Nephron (organoid): ENCODE measurements at regions not wholly inside any gene's neighbourhood (a gene's known extent, or its start where the extent isn't known, plus 50 kb on each side); places are given as distances from the start of the nearest gene placed in this dataset.

ENCODE experiments used
- H3K27ac Mint-ChIP-seq, 3 experiments: 2 replicates each; pipeline ENCODE4 v1.8.0; 2020; ENCODE audit warnings: mixed read lengths in 3 of 3, mild to moderate bottlenecking in 2 of 3, moderate library complexity in 1 of 3
- H3K27me3 Mint-ChIP-seq: 2 replicates; pipeline ENCODE4 v1.8.0; 2021; ENCODE audit warnings: low read depth, mild to moderate bottlenecking, moderate library complexity, mixed read lengths
- H3K36me3 Mint-ChIP-seq: 2 replicates; pipeline ENCODE4 v1.8.0; 2020; ENCODE audit warnings: low read depth, mixed read lengths
- H3K4me1 Mint-ChIP-seq: 2 replicates; pipeline ENCODE4 v1.8.0; 2020; ENCODE audit warnings: mixed read lengths
- H3K4me3 Mint-ChIP-seq, 3 experiments: 2 replicates each; pipeline ENCODE4 v1.8.0; 2020; ENCODE audit warnings: mild to moderate bottlenecking in 3 of 3, mixed read lengths in 3 of 3, moderate library complexity in 2 of 3
- H3K9me3 Mint-ChIP-seq: 2 replicates; pipeline ENCODE4 v1.8.0; 2020; ENCODE audit warnings: mixed read lengths
- TF ChIP-seq, protein P1 (sequence below), 3 experiments: fragments of 200-600 bp; sonication (generic); IDR thresholded peaks; one replicate each; pipeline ENCODE4 v1.5.0; 2021; ENCODE audit warnings: antibody characterized with exemption in 3 of 3; ENCODE audit not compliant: unreplicated experiment in 3 of 3

DNA sequence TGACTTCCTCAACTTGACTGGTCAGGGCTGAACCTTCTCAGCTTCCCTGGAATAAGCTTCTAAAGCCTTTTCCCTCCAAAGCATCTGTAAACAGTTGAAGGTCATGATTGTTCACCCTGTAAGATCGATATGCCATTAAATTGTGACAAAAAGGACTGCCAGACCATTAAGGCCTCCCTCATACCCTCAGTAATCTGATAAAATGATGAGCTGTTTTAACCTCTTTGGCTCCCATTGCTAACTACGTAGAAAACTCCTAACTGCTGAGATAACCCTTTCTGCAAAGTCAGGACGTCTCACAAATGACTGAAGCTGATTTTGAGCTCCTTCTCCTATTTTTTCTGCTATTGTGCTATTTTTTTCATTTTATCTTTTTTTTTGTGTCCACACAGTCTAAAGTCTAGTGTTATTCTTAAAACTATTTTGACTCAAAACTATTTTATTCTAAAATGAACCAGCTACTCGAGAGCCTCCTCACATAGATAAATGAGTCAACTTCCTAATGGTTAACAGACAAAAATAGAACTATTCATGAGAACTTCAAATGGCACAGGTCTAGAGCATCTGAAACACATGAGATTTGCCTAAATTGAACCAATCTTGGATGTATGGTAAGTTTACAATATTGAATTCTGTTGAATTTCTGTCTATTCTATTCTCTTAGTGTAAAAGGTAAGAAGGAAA is 395.6 kb upstream of the TLE4 start:
- Mint-ChIP-seq H3K4me1 (no peaks in the 10 kb centered on the region), H3K4me3 (no peak overlapping the region), H3K36me3 (peaks cover 3% of the 10 kb centered on the region), H3K27ac (no peak overlapping the region), H3K9me3 (peaks cover 10% of the 10 kb centered on the region), H3K27me3 (peaks cover 4% of the 10 kb centered on the region)
- TF ChIP-seq, protein P1, sequence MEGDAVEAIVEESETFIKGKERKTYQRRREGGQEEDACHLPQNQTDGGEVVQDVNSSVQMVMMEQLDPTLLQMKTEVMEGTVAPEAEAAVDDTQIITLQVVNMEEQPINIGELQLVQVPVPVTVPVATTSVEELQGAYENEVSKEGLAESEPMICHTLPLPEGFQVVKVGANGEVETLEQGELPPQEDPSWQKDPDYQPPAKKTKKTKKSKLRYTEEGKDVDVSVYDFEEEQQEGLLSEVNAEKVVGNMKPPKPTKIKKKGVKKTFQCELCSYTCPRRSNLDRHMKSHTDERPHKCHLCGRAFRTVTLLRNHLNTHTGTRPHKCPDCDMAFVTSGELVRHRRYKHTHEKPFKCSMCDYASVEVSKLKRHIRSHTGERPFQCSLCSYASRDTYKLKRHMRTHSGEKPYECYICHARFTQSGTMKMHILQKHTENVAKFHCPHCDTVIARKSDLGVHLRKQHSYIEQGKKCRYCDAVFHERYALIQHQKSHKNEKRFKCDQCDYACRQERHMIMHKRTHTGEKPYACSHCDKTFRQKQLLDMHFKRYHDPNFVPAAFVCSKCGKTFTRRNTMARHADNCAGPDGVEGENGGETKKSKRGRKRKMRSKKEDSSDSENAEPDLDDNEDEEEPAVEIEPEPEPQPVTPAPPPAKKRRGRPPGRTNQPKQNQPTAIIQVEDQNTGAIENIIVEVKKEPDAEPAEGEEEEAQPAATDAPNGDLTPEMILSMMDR (IDR thresholded peaks at IDR 0.05; ENCODE audit: unreplicated experiment in 3 of 3) = no peak

- H3K27me3 Mint-ChIP-seq = peaks cover 3% of the 10 kb centered on the region
- peaks cover 3% of the 10 kb centered on the region for H3K36me3 Mint-ChIP-seq
- no peak overlapping the region for H3K27ac Mint-ChIP-seq
- TF ChIP-seq, protein P1 (IDR thresholded peaks at IDR 0.05; ENCODE audit: unreplicated experiment in 3 of 3) = no peak
- H3K4me3 Mint-ChIP-seq = no peak overlapping the region
- H3K9me3 Mint-ChIP-seq = peaks cover 10% of the 10 kb centered on the region
- no peaks in the 10 kb centered on the region for H3K4me1 Mint-ChIP-seq
These were observed 386.9 kb upstream of the TLE4 start for GRCh38 chr9:79184831-79185230.

DNA sequence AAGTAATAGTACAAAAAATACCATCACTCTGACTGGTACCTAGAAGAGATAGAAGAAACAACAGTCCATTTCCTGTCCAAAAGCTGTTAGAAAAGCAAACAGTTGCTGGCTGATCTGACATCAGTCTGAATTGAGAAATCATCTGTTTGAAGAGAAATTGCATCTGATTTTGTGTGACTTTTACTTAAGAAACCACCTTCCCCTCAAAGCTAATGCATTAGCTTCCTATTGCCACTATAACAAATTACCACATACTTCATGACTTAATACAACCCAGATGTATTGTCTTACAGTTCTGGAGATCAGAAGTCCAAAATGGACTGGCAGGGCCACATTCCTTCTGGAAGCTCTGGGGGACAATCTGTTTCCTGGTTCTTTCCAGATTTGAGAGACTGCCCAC is 385.9 kb upstream of the TLE4 start:
- H3K4me3 Mint-ChIP-seq = no peak overlapping the region
- TF ChIP-seq, protein P1 (IDR thresholded peaks at IDR 0.05; ENCODE audit: unreplicated experiment in 3 of 3) = no peak
- peaks cover 5% of the 10 kb centered on the region for H3K9me3 Mint-ChIP-seq
- H3K27me3 Mint-ChIP-seq = peaks cover 3% of the 10 kb centered on the region
- no peaks in the 10 kb centered on the region for H3K4me1 Mint-ChIP-seq
- no peaks in the 10 kb centered on the region for H3K36me3 Mint-ChIP-seq
- no peak overlapping the region for H3K27ac Mint-ChIP-seq

- peaks cover 7% of the 10 kb centered on the region for H3K27me3 Mint-ChIP-seq
- no peak overlapping the region for H3K4me3 Mint-ChIP-seq
- TF ChIP-seq, protein P1 (IDR thresholded peaks at IDR 0.05; ENCODE audit: unreplicated experiment in 3 of 3) = no peak
- peaks cover 5% of the 10 kb centered on the region for H3K9me3 Mint-ChIP-seq
- no peaks in the 10 kb centered on the region for H3K36me3 Mint-ChIP-seq
- no peaks in the 10 kb centered on the region for H3K4me1 Mint-ChIP-seq
- no peak overlapping the region for H3K27ac Mint-ChIP-seq
These were observed 382.2 kb upstream of the TLE4 start for GRCh38 chr9:79189511-79189924.

DNA sequence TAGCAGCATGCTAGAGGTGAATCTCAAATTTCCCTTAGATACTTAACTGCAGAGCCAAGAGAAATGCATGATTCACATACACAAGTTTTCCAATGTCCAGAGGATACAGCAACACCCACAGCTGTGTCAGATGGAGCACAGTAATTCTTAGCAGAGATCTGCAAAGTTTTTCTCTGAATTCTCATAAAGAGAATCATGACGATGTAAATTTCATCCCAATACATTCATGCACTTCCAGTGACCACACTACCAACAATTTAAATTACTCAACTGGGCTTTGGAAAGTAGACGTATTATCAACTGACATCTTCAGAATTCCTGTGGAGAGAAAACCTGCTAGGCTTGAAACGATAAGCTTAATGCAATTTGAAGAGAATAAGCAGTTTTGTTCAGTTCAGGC is 378.8 kb upstream of the TLE4 start:
- Mint-ChIP-seq H3K27me3 (peaks cover 4% of the 10 kb centered on the region), H3K27ac (no peak overlapping the region)

More for the DNA sequence above, 378.8 kb upstream of the TLE4 start:
- H3K4me3 Mint-ChIP-seq = no peak overlapping the region
- peaks cover 4% of the 10 kb centered on the region for H3K9me3 Mint-ChIP-seq
- H3K36me3 Mint-ChIP-seq = no peaks in the 10 kb centered on the region
- TF ChIP-seq, protein P1 (IDR thresholded peaks at IDR 0.05; ENCODE audit: unreplicated experiment in 3 of 3) = no peak
- peaks cover 15% of the 10 kb centered on the region for H3K4me1 Mint-ChIP-seq
